SU-DHL-6 (cell line): ENCODE measurements at regions not wholly inside any gene's neighbourhood (a gene's known extent, or its start where the extent isn't known, plus 50 kb on each side); places are given as distances from the start of the nearest gene placed in this dataset.

Experiments
- EZH2phosphoT487 ChIP-seq: fragments of 200-600 bp; sonication (generic), shearing (Covaris generic); conservative IDR thresholded peaks from 2 replicates; pipeline ENCODE4 v1.6.1; 2018; ENCODE audit warnings: mild to moderate bottlenecking, antibody characterized with exemption, low read length, moderate library complexity, mixed read lengths
- TF ChIP-seq, protein P1 (sequence below): fragments of 200-600 bp; sonication (generic); IDR thresholded peaks from one replicate; pipeline ENCODE4 v1.5.1; 2017; ENCODE audit warnings: antibody characterized with exemption, mild to moderate bottlenecking, low read length, moderate library complexity; ENCODE audit not compliant: insufficient read depth, poor library complexity, severe bottlenecking

DNA sequence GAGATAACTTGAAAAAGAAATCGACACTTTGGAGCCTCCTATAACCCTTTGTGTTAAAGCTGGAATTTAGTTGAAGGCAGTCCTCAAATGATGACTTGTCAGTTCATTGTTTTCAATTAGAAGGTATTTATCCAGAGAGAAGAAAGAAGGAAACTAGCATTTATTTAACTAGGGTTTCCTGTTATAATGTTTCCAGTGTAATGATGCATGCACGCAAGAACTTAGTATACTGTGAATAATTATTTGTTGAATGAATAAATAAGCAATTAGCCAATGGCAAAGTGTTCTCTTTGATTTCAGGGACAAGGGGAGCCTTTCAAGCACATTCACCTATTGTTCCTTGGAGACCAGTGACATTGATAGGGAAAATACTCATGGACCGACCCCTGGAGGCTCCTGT, 307.4 kb downstream of the KLF5 start:
- TF ChIP-seq, protein P1, sequence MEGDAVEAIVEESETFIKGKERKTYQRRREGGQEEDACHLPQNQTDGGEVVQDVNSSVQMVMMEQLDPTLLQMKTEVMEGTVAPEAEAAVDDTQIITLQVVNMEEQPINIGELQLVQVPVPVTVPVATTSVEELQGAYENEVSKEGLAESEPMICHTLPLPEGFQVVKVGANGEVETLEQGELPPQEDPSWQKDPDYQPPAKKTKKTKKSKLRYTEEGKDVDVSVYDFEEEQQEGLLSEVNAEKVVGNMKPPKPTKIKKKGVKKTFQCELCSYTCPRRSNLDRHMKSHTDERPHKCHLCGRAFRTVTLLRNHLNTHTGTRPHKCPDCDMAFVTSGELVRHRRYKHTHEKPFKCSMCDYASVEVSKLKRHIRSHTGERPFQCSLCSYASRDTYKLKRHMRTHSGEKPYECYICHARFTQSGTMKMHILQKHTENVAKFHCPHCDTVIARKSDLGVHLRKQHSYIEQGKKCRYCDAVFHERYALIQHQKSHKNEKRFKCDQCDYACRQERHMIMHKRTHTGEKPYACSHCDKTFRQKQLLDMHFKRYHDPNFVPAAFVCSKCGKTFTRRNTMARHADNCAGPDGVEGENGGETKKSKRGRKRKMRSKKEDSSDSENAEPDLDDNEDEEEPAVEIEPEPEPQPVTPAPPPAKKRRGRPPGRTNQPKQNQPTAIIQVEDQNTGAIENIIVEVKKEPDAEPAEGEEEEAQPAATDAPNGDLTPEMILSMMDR, result no peak
- TF ChIP-seq EZH2phosphoT487, result no peak
